ENCODE measurements at regions not wholly inside any gene's neighbourhood (a gene's known extent, or its start where the extent isn't known, plus 50 kb on each side); places are given as distances from the start of the nearest gene placed in this dataset.

DNA sequence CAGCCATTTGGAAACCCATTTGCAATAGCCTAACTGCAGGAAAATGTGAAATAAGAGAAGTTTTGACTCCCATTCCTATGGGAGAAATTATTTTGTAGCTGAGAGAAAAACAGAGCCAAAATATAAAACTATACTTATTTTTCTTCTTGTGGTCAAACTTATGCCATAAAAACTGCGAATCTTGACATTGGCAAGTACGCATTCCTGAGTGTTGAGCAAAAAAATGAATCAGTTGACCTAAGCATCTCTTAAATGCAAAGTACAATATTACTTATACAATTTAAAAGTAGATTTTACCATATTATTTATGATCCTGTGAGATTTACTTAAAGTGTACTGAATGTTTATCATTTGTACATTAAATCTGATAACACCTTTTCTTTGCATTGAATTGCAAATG, 50.1 kb upstream of the CMC1 start:
- TF ChIP-seq POLR2A (IDR thresholded peaks at IDR 0.05), result no peak
- no peak for TF ChIP-seq CTCF (IDR thresholded peaks at IDR 0.05)
